Lung microvascular endothelial cell (primary cell): ENCODE measurements at regions not wholly inside any gene's neighbourhood (a gene's known extent, or its start where the extent isn't known, plus 50 kb on each side); places are given as distances from the start of the nearest gene placed in this dataset.

Experiments
- DNase-seq, 2 donors: peaks; one replicate each; pipeline versions ENCODE4 v3.0.0 to v3.0.0-alpha.2; 2010; ENCODE audit warnings: low read depth in 2 of 2

GRCh38 chr6:225907-226306 lies 66.4 kb upstream of the DUSP22 start:
- DNase-seq: no peak

GRCh38 chr6:226516-227073 lies 65.7 kb upstream of the DUSP22 start:
- DNase-seq: no peak

DNA sequence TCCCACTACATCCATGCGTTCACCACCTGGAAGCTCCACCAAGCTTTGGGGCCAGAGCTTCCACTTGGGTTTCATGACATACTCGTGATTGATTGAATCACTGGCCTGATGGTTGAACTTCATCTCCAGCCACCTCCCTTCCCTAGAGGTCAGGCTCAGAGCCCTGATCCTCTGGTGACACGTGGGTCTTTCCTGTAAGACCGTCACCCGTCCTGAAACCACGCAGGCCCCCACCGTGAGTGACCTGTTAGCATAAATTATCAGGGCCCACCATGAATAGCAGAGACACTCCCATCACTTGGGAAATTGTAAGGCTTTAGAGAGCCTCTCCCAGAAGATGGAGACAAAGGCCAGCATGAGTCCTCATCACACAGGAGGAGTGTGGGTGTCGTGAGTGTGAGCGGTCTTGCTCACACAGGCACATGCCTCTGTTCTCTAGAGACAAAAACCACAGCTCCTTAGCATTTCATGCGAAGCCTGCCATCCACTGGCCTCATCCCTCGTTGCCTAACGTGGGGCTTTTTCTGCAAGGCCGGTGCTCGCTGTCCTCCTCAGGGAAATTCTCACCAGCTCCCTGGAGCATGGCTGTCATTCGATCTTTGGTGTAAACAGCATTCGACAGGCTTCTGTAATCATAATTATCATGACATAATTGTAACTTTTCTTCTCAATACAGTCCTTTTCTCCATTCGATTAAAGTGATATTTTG lies 65.1 kb upstream of the DUSP22 start:
- DNase-seq: peak in 1 of 2 donors; percentile 10

DNA sequence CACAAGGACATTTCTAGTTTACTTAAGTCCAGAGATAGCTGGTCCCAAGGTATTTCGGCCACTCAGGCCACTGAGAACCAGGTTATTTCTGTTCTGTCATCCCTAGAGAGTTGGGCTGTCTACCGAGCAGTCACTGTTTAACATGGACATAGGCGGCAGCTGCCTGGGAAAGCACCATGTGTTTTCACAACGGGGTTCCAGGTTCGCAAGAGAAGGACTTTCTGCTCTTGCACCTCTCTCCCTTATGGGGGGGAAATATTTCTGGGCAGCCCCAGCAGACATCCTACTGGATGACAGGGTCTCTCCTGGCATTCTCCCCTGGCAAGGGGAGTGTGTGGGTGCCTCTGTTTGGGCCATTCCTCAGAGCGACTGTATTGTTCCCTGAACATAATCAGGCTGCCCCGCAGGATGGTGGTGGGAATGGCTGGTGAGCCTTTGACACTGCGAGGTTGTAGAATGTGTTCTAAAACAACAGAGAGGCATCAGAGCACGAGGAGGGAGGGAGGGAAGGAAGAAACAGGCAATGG lies 64.4 kb upstream of the DUSP22 start:
- DNase-seq: no peak

- DNase-seq: no peak
Measured at GRCh38 chr6:228881-229651, 63.2 kb upstream of the DUSP22 start.

- no peak for DNase-seq
Measured at GRCh38 chr6:231779-232178, 60.5 kb upstream of the DUSP22 start.

- no peak for DNase-seq
Measured at GRCh38 chr6:232982-233640, 59.2 kb upstream of the DUSP22 start.

DNA sequence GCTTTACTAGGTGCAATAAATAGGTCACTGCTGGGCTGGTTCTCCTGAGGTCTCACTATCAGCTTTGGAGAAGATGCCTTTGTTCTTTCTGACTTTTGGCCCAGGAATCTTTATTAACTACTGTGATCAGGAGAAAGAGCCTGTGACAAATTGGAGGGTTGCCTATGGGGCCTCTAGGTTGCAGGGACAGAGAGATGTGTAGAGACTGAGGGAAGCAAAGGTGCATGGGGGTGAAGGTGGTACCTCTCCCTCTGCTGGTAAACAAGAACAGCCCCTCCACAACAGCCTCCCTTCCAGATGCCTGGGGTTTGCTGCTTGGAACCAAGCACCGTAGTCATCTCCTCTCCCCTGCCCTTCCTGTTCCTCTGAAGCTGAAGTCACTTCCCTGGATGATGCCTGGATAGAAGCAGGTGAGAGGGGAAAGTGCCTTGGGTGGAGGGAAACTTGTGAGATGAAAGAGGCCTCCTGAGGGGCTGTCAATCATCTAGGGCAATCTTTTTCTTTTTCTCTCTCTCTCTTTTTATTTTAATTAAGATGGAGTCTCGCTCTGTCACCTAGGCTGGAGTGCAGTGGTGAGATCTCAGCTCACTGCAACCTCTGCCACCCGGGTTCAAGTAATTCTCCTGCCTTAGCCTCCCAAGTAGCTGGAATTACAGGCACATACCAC lies 57.4 kb upstream of the DUSP22 start:
- no peak for DNase-seq

GRCh38 chr6:235763-236360 lies 56.4 kb upstream of the DUSP22 start:
- peak; percentile 52 to 54 for DNase-seq

DNA sequence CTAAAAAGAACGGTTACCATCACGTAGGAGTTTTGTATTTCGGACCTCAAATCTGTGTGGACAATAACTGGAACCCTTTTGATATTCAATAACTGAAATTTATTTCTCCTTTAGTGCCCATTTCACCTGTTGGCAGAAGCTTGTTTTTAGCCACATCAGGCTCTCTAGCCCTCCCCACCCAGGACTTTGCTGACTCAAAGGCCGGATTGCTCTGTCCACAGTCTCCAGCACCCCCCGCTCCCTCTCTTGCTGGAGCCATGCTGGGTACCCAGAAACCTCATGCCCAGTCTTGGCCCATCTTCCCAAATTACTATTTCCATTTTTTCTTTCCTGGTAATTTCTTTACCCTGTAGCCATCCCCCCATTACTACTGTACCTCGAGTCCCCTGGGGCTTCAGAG lies 55.8 kb upstream of the DUSP22 start:
- no peak for DNase-seq

- DNase-seq: no peak
Measured at GRCh38 chr6:240151-240550, 52.1 kb upstream of the DUSP22 start.

GRCh38 chr6:241336-241865 lies 50.9 kb upstream of the DUSP22 start:
- DNase-seq: no peak
